ENCODE measurements at regions not wholly inside any gene's neighbourhood (a gene's known extent, or its start where the extent isn't known, plus 50 kb on each side); places are given as distances from the start of the nearest gene placed in this dataset.
A peak's percentile ranks its signal among the peaks of the same experiment; 100 is the strongest.
"Not testable (repeated sequence)": the region's sequence is repeated elsewhere in the genome, so short reads cannot be mapped to it uniquely, and the experiment has no call there.

DNA sequence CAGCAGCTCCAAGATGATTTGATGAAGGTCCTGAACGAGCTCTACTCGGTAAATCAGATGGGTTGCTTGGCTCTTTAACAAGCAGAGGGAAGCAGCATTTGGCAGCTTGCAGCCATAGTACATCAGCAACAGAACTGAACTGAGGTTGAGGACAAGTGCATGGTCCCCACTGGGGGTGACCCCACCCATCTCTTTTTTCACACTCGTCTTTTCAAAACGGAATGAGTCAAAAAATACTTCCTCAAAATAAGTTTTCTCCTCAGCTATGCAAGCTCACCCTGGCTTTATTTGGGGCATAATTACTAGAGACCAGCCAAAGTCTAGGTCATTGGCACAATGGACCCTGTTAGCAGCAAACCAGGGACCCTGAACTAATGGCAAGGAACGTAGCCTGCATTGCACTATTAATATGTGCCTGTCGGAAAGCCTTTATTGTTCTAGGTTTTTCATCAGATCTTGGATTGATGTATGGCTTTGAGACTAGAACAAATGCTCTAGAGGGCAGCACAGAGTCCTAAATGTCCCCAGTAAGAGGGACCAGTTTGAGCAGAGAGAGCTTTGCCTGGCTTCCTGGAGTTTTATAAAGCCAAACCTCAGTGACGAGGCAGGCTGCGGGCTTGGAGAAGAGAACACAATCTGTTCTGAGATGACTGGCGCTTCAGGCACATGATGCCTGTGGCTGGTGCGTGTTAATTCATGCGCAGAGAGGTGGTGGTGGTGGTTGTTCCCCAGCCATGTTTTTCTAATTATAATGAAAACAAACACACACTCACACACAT lies 86.1 kb upstream of the IKBKE start:
- 66% methylated on average over 4 of the region's 11 CpGs for WGBS
- H3K36me3 ChIP-seq (ENCODE audit: control insufficient read depth in 4 of 4, insufficient read depth in 3 of 4, low read depth in 1 of 4, low read length in 3 of 4), result not testable (repeated sequence)
- TF ChIP-seq, protein P1, sequence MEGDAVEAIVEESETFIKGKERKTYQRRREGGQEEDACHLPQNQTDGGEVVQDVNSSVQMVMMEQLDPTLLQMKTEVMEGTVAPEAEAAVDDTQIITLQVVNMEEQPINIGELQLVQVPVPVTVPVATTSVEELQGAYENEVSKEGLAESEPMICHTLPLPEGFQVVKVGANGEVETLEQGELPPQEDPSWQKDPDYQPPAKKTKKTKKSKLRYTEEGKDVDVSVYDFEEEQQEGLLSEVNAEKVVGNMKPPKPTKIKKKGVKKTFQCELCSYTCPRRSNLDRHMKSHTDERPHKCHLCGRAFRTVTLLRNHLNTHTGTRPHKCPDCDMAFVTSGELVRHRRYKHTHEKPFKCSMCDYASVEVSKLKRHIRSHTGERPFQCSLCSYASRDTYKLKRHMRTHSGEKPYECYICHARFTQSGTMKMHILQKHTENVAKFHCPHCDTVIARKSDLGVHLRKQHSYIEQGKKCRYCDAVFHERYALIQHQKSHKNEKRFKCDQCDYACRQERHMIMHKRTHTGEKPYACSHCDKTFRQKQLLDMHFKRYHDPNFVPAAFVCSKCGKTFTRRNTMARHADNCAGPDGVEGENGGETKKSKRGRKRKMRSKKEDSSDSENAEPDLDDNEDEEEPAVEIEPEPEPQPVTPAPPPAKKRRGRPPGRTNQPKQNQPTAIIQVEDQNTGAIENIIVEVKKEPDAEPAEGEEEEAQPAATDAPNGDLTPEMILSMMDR (IDR thresholded peaks at IDR 0.05; ENCODE audit: low read depth, low read length, missing input control), result peak; percentile 15
- peak; percentile 46 to 66 for TF ChIP-seq RAD21 (IDR thresholded peaks at IDR 0.05)

DNA sequence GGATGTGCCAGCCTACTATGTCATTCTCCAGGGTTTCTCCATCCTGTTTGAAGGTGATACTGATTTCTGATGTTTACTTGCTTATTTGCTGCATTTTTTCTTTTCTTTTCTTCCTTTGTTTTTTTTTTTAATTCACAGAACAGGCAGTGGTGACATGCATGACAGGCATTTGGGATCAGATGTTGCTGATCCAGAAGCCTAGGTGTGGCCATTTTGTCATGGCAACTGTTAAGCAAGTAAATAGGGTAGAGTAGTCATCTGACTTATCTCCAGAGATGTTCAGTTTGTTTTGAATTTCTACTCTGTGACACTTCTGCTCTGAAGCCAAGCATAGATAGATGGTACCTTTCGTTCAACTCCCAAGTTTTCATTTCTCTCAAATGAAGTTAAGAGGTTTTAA lies 85.4 kb upstream of the IKBKE start:
- H3K9me3 ChIP-seq (ENCODE audit: control insufficient read depth in 4 of 4, low read length in 3 of 4); DNase-seq (ENCODE audit: low spot score): not testable (repeated sequence)
- 100% methylated on average over 1 of the region's 1 CpG for WGBS

More for the DNA sequence above, 86.1 kb upstream of the IKBKE start:
- H3K4me3 ChIP-seq (ENCODE audit: low read depth in 1 of 3, low read length in 3 of 3); H3K27ac ChIP-seq (ENCODE audit: low read depth in 1 of 2, low read length in 2 of 2); DNase-seq (ENCODE audit: low spot score); H3K9me3 ChIP-seq (ENCODE audit: control insufficient read depth in 4 of 4, low read length in 3 of 4); H3K4me1 ChIP-seq (ENCODE audit: control insufficient read depth in 4 of 4, insufficient read depth in 4 of 4, low read length in 3 of 4); H3K9ac ChIP-seq (ENCODE audit: low read depth in 1 of 2, low read length in 2 of 2); H3K27me3 ChIP-seq (ENCODE audit: control insufficient read depth in 4 of 4, insufficient read depth in 4 of 4, low read length in 3 of 4): not testable (repeated sequence)

GRCh38 chr1:206387631-206388030 lies 82.6 kb upstream of the IKBKE start:
- not testable (repeated sequence) for H3K4me3 ChIP-seq (ENCODE audit: low read depth in 1 of 3, low read length in 3 of 3); H3K9me3 ChIP-seq (ENCODE audit: control insufficient read depth in 4 of 4, low read length in 3 of 4); H3K9ac ChIP-seq (ENCODE audit: low read depth in 1 of 2, low read length in 2 of 2); H3K36me3 ChIP-seq (ENCODE audit: control insufficient read depth in 4 of 4, insufficient read depth in 3 of 4, low read depth in 1 of 4, low read length in 3 of 4); H3K27me3 ChIP-seq (ENCODE audit: control insufficient read depth in 4 of 4, insufficient read depth in 4 of 4, low read length in 3 of 4); DNase-seq (ENCODE audit: low spot score); H3K4me1 ChIP-seq (ENCODE audit: control insufficient read depth in 4 of 4, insufficient read depth in 4 of 4, low read length in 3 of 4); H3K27ac ChIP-seq (ENCODE audit: low read depth in 1 of 2, low read length in 2 of 2)
- WGBS, result no CpG with 5 or more reads among the region's 5 CpGs

More for the DNA sequence above, 85.4 kb upstream of the IKBKE start:
- H3K4me1 ChIP-seq (ENCODE audit: control insufficient read depth in 4 of 4, insufficient read depth in 4 of 4, low read length in 3 of 4); H3K36me3 ChIP-seq (ENCODE audit: control insufficient read depth in 4 of 4, insufficient read depth in 3 of 4, low read depth in 1 of 4, low read length in 3 of 4); H3K9ac ChIP-seq (ENCODE audit: low read depth in 1 of 2, low read length in 2 of 2); H3K27ac ChIP-seq (ENCODE audit: low read depth in 1 of 2, low read length in 2 of 2); H3K27me3 ChIP-seq (ENCODE audit: control insufficient read depth in 4 of 4, insufficient read depth in 4 of 4, low read length in 3 of 4); H3K4me3 ChIP-seq (ENCODE audit: low read depth in 1 of 3, low read length in 3 of 3): not testable (repeated sequence)

GRCh38 chr1:206391903-206392302 lies 78.4 kb upstream of the IKBKE start:
- not testable (repeated sequence) for H3K4me3 ChIP-seq (ENCODE audit: low read depth in 1 of 3, low read length in 3 of 3); H3K9ac ChIP-seq (ENCODE audit: low read depth in 1 of 2, low read length in 2 of 2); DNase-seq (ENCODE audit: low spot score); H3K27me3 ChIP-seq (ENCODE audit: control insufficient read depth in 4 of 4, insufficient read depth in 4 of 4, low read length in 3 of 4); H3K36me3 ChIP-seq (ENCODE audit: control insufficient read depth in 4 of 4, insufficient read depth in 3 of 4, low read depth in 1 of 4, low read length in 3 of 4); H3K9me3 ChIP-seq (ENCODE audit: control insufficient read depth in 4 of 4, low read length in 3 of 4); H3K27ac ChIP-seq (ENCODE audit: low read depth in 1 of 2, low read length in 2 of 2); H3K4me1 ChIP-seq (ENCODE audit: control insufficient read depth in 4 of 4, insufficient read depth in 4 of 4, low read length in 3 of 4)
- 94% methylated on average over 1 of the region's 2 CpGs for WGBS

DNA sequence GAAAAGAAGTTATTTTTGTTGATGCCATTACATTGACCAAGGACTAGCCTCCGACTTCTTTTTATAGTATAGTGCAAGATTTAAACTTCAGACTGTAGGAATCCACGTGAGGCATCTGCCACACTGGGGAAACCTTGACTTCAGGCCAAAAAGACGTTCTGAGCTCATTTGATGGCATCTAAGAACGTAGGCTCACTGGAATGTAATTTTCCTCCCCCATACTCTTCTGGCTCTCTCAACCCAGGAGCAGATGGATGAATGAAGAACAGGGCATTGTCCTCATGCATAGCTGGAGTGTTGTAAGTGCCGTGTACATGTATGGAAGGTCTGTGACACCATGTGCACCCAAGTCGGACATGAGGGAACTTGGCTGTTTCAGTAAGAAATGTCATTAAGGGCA lies 72.8 kb upstream of the IKBKE start:
- H3K4me3 ChIP-seq (ENCODE audit: low read depth in 1 of 3, low read length in 3 of 3); H3K9me3 ChIP-seq (ENCODE audit: control insufficient read depth in 4 of 4, low read length in 3 of 4); H3K27me3 ChIP-seq (ENCODE audit: control insufficient read depth in 4 of 4, insufficient read depth in 4 of 4, low read length in 3 of 4); H3K4me1 ChIP-seq (ENCODE audit: control insufficient read depth in 4 of 4, insufficient read depth in 4 of 4, low read length in 3 of 4); H3K9ac ChIP-seq (ENCODE audit: low read depth in 1 of 2, low read length in 2 of 2); H3K27ac ChIP-seq (ENCODE audit: low read depth in 1 of 2, low read length in 2 of 2); DNase-seq (ENCODE audit: low spot score); H3K36me3 ChIP-seq (ENCODE audit: control insufficient read depth in 4 of 4, insufficient read depth in 3 of 4, low read depth in 1 of 4, low read length in 3 of 4): not testable (repeated sequence)
- 97% methylated on average over 3 of the region's 6 CpGs for WGBS

GRCh38 chr1:206398261-206398660 lies 72.0 kb upstream of the IKBKE start:
- not testable (repeated sequence) for H3K27me3 ChIP-seq (ENCODE audit: control insufficient read depth in 4 of 4, insufficient read depth in 4 of 4, low read length in 3 of 4); H3K9me3 ChIP-seq (ENCODE audit: control insufficient read depth in 4 of 4, low read length in 3 of 4); DNase-seq (ENCODE audit: low spot score); H3K36me3 ChIP-seq (ENCODE audit: control insufficient read depth in 4 of 4, insufficient read depth in 3 of 4, low read depth in 1 of 4, low read length in 3 of 4); H3K4me3 ChIP-seq (ENCODE audit: low read depth in 1 of 3, low read length in 3 of 3); H3K9ac ChIP-seq (ENCODE audit: low read depth in 1 of 2, low read length in 2 of 2); H3K4me1 ChIP-seq (ENCODE audit: control insufficient read depth in 4 of 4, insufficient read depth in 4 of 4, low read length in 3 of 4); H3K27ac ChIP-seq (ENCODE audit: low read depth in 1 of 2, low read length in 2 of 2)
- WGBS, result 95% methylated on average over 2 of the region's 3 CpGs

- H3K36me3 ChIP-seq (ENCODE audit: control insufficient read depth in 4 of 4, insufficient read depth in 3 of 4, low read depth in 1 of 4, low read length in 3 of 4); H3K27me3 ChIP-seq (ENCODE audit: control insufficient read depth in 4 of 4, insufficient read depth in 4 of 4, low read length in 3 of 4); H3K27ac ChIP-seq (ENCODE audit: low read depth in 1 of 2, low read length in 2 of 2); H3K4me1 ChIP-seq (ENCODE audit: control insufficient read depth in 4 of 4, insufficient read depth in 4 of 4, low read length in 3 of 4); H3K9ac ChIP-seq (ENCODE audit: low read depth in 1 of 2, low read length in 2 of 2); DNase-seq (ENCODE audit: low spot score); H3K4me3 ChIP-seq (ENCODE audit: low read depth in 1 of 3, low read length in 3 of 3); H3K9me3 ChIP-seq (ENCODE audit: control insufficient read depth in 4 of 4, low read length in 3 of 4): not testable (repeated sequence)
- 14% methylated on average over 2 of the region's 5 CpGs for WGBS
These were observed 66.5 kb upstream of the IKBKE start for GRCh38 chr1:206403612-206404307.

Measured in liver (tissue), 8 donors.